Endothelial cell (in vitro differentiated cells): ENCODE measurements at regions not wholly inside any gene's neighbourhood (a gene's known extent, or its start where the extent isn't known, plus 50 kb on each side); places are given as distances from the start of the nearest gene placed in this dataset.

Experiments
- DNase-seq: peaks from one replicate; pipeline ENCODE4 v3.0.0; 2021; ENCODE audit warnings: low spot score
- H3K27ac Mint-ChIP-seq: one replicate; pipeline ENCODE4 v1.8.0; 2021; ENCODE audit warnings: mixed read lengths, inconsistent platforms; ENCODE audit not compliant: unreplicated experiment
- H3K27me3 Mint-ChIP-seq: one replicate; pipeline ENCODE4 v1.8.0; 2021; ENCODE audit warnings: mild to moderate bottlenecking, moderate library complexity, mixed read lengths, inconsistent platforms; ENCODE audit not compliant: unreplicated experiment
- H3K36me3 Mint-ChIP-seq: one replicate; pipeline ENCODE4 v1.8.0; 2021; ENCODE audit warnings: mild to moderate bottlenecking, low read depth, mixed read lengths, inconsistent platforms; ENCODE audit not compliant: unreplicated experiment
- H3K4me1 Mint-ChIP-seq: one replicate; pipeline ENCODE4 v1.8.0; 2021; ENCODE audit warnings: mild to moderate bottlenecking, mixed read lengths, inconsistent platforms; ENCODE audit not compliant: unreplicated experiment
- H3K4me3 Mint-ChIP-seq: one replicate; pipeline ENCODE4 v1.8.0; 2021; ENCODE audit warnings: mild to moderate bottlenecking, mixed read lengths, inconsistent platforms; ENCODE audit not compliant: unreplicated experiment
- H3K9me3 Mint-ChIP-seq: one replicate; pipeline ENCODE4 v1.8.0; 2021; ENCODE audit warnings: mixed read lengths, inconsistent platforms; ENCODE audit not compliant: unreplicated experiment
- TF ChIP-seq, protein P1 (sequence below): fragments of 200-600 bp; sonication (generic); IDR thresholded peaks from one replicate; pipeline ENCODE4 v1.5.0; 2021; ENCODE audit warnings: antibody characterized with exemption; ENCODE audit not compliant: unreplicated experiment

DNA sequence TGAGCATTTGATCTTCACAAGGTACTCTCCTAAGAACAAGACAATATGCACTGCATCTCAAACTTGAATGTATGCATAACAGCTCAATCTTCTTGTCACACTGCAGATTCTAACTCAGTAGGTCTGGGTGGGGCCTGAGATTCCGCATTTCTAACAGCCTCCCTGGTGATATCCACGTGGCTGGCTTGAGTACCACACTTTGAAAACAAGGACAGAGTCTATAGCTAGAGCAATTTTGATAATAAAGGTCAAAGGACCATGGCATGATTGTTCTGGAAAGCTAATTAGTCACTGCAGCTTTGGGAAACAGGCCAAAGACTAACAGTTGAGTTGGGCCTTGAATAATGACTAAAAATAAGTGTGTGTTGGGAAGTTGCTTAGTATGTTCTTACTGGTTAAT is 213.3 kb downstream of the GBA3 start:
- H3K9me3 Mint-ChIP-seq: no peaks in the 10 kb centered on the region
- H3K36me3 Mint-ChIP-seq: no peaks in the 10 kb centered on the region
- no peaks in the 10 kb centered on the region for H3K4me1 Mint-ChIP-seq
- no peak overlapping the region for H3K4me3 Mint-ChIP-seq
- no peak overlapping the region for H3K27ac Mint-ChIP-seq
- H3K27me3 Mint-ChIP-seq: peaks cover 1% of the 10 kb centered on the region
- DNase-seq: no peak
- TF ChIP-seq, protein P1, sequence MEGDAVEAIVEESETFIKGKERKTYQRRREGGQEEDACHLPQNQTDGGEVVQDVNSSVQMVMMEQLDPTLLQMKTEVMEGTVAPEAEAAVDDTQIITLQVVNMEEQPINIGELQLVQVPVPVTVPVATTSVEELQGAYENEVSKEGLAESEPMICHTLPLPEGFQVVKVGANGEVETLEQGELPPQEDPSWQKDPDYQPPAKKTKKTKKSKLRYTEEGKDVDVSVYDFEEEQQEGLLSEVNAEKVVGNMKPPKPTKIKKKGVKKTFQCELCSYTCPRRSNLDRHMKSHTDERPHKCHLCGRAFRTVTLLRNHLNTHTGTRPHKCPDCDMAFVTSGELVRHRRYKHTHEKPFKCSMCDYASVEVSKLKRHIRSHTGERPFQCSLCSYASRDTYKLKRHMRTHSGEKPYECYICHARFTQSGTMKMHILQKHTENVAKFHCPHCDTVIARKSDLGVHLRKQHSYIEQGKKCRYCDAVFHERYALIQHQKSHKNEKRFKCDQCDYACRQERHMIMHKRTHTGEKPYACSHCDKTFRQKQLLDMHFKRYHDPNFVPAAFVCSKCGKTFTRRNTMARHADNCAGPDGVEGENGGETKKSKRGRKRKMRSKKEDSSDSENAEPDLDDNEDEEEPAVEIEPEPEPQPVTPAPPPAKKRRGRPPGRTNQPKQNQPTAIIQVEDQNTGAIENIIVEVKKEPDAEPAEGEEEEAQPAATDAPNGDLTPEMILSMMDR: no peak

DNA sequence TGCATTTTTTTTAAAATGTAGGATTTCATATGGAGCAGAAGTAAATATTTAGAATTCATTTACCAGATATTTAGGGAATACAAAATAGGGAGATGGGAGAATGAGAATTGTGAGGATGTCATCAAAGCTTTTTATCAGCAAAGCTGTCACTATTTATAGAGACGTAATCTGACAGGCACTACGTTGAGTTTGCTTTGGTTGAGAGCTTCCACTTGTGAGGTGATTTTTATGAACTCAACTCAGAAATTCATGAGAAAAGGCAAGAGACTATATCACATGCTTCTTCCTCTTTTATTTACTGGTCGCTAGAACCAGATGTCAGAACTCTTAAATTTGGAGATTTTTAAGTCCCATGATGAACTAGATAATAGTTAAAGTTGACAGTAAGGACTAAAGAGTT is 211.2 kb downstream of the GBA3 start:
- Mint-ChIP-seq H3K27ac (no peak overlapping the region), H3K36me3 (no peaks in the 10 kb centered on the region), H3K9me3 (no peaks in the 10 kb centered on the region), H3K4me1 (no peaks in the 10 kb centered on the region), H3K27me3 (peaks cover 1% of the 10 kb centered on the region), H3K4me3 (no peak overlapping the region)
- TF ChIP-seq, protein P1: no peak
- no peak for DNase-seq

DNA sequence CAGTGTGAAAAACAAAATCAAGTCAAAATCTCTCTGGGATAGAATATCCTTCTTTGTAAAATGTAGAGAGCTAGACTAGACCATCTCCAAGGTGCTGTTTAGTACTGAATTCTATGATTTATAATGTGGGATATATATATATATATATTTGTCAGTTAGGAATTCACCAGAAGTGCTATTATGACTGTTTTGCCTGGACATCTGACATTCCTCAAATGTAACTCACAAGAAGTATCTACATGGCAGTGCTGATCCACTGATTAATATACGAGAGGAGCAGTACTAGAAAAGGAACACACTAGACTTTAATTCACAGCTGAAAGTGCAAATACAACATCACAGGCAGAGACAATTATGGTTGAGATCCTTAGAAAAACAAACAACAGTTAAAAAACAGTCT is 208.9 kb downstream of the GBA3 start:
- Mint-ChIP-seq H3K27me3 (no peaks in the 10 kb centered on the region), H3K27ac (no peak overlapping the region), H3K4me1 (no peaks in the 10 kb centered on the region), H3K9me3 (no peaks in the 10 kb centered on the region), H3K4me3 (no peak overlapping the region), H3K36me3 (no peaks in the 10 kb centered on the region)
- TF ChIP-seq, protein P1: no peak
- no peak for DNase-seq

DNA sequence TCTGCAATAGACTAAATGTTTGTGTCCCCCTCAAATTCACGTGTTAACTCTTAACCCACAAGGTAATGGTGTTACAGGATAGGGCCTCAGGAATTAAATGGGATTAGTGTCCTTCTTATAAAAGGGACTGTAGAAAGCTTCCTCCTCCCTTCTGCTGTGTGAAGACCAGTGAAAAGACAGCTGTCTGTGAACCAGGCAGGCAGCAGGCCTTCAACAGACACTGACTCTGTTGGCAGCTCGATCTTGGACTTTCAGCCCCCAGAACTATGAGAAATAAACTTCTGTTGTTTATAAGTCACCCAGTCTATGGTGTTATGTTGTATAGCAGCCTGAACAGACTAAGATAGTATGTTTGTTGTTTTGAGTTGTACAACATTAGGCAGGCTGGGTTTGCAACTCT is 208.1 kb downstream of the GBA3 start:
- TF ChIP-seq, protein P1: no peak
- Mint-ChIP-seq H3K9me3 (no peaks in the 10 kb centered on the region), H3K27me3 (no peaks in the 10 kb centered on the region), H3K36me3 (no peaks in the 10 kb centered on the region), H3K4me1 (no peaks in the 10 kb centered on the region), H3K4me3 (no peak overlapping the region), H3K27ac (no peak overlapping the region)
- DNase-seq: no peak

DNA sequence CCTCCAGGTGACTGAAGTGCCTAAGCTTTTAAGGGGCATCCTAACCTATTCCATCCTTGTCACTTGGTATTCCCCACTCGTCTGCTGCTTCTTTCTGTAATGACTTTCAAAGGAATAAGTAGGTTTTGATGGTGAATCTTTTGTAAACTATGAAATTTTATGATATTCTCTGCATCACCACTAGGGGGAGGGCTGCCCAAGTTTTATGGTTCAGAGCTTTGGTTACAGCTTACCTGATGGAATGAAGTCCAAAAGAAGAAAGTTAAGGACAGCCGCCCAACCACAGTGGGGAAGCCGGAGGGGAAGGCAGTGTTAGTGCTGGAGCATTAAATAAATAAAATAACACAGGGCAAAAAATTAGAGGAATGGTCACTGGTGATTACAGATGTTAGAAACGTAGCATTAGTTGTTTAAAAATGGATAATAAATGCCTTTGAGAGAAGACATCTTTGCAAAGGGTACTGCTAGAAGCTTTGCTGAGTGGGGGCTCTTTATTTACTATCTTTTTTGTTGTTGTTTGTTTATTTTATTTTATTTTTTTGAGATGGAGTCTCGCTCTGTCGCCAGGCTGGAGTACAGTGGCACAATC is 204.9 kb downstream of the GBA3 start:
- Mint-ChIP-seq H3K9me3 (no peaks in the 10 kb centered on the region), H3K36me3 (no peaks in the 10 kb centered on the region), H3K4me3 (no peak overlapping the region), H3K27ac (no peak overlapping the region), H3K4me1 (no peaks in the 10 kb centered on the region), H3K27me3 (peaks cover 2% of the 10 kb centered on the region)
- peak; percentile 55 for DNase-seq
- TF ChIP-seq, protein P1: peak; percentile 98
